NOMO-1 treated with DMSO at 0.1 percent for 48 hours (cell line): ENCODE measurements at regions not wholly inside any gene's neighbourhood (a gene's known extent, or its start where the extent isn't known, plus 50 kb on each side); places are given as distances from the start of the nearest gene placed in this dataset.
"Not testable (repeated sequence)": the region's sequence is repeated elsewhere in the genome, so short reads cannot be mapped to it uniquely, and the experiment has no call there.

Experiments used
- DNase-seq: peaks from one replicate; lab custom pipeline; 2025; ENCODE audit not compliant: unreplicated experiment; lab: John Stamatoyannopoulos, UW

DNA sequence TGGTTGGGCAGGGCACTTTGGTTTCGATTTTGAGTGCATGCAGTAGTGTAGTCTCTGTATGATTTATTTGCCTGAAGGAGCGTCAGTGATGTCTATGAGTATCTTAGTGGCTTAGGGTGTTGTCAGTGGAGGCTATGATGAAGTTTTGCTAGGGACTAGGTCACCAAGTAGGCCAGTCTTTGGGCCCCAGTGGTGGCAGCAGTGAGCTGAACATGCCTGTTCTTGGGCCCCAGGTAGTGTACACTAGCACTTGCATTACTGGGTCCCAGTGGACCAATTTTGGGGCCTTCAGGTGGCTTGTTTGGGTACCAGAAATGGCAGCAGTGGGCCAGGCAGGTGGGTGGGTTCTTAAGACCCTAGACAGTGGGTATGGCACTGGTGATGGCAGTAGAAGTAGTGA lies 598.7 kb upstream of the SPRY2 start:
- DNase-seq, result no peak

DNA sequence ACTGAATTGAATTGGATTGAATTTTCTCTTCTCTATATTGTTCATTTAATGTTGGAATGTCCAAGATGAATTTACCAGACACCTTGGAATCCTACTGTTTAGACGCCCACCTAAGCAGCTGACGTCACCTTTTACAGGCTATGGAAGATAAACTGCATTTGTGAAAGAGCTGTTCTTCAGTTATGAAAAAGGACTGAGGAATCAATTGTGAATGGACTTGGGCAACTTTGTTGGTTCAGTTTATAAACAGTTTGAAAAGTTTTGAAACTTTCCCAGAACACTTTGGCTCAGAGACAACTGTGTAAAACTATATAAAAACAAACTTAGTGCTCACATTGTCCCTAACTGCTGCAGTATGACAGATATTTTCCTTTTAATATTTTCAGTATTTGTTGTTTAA lies 590.8 kb upstream of the SPRY2 start:
- DNase-seq, result no peak

DNA sequence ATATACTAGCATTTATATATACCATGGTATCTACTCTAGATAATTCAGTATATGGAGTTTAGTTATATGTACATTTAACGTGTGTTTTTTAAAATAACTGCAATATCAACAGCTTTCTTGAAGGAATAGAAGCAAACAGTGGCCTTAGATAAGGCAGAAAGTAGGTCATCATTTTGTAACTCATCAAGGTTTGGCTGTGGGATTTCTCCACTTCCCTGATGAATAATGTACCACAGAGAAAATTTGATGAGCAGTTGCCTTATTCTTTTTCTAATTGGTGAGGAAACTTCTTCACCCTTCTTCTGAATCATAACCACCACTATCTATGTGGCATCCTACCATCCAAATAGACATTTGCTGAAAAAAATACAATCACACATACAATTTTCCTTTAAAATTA lies 590.2 kb upstream of the SPRY2 start:
- no peak for DNase-seq

DNA sequence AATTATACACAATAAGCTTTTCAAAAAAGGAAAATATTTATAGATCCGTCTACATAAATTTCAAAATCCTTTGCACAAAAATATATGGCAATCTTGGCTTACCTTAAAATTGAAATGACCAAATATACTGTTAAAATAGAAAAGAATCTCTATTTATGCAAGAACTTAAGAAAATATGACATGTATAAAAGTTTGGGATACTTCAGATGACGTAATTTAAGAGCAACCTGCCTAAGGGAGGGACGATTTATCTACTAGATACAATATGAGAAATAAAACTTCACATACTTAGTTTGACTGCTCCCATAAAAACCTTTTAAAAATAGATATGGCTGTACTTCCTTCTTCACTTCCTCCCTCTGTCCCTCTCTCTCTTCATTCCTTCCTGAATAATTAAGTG lies 587.3 kb upstream of the SPRY2 start:
- no peak for DNase-seq

- not testable (repeated sequence) for DNase-seq
Observed at GRCh38 chr13:80926024-80926423, 585.1 kb upstream of the SPRY2 start.

- DNase-seq, result no peak
Observed at GRCh38 chr13:80924596-80924995, 583.7 kb upstream of the SPRY2 start.

GRCh38 chr13:80923907-80924306 lies 583.0 kb upstream of the SPRY2 start:
- no peak for DNase-seq

- peak; percentile 81 for DNase-seq
Observed at GRCh38 chr13:80921971-80922370, 581.0 kb upstream of the SPRY2 start.

GRCh38 chr13:80921541-80921940 lies 580.6 kb upstream of the SPRY2 start:
- DNase-seq, result peak; percentile 3

DNA sequence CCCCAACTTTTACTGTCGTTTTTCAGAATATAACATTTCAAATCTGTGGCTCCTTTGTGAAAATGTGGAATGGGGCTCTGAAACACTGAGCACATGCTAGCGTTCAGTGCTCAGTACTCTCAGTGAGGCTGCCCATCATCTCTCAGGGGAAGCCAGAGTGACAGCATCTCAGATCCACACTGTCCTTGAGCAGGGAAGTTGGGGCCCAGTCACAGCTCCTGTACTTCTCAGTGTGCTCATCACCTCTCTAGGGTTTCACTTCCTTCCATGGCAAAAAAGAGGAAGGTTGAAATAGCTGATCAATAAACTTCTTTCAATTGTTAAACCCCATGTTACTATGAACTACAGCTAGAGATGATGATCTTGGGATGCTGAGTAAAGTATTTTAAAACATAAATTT lies 565.9 kb upstream of the SPRY2 start:
- peak; percentile 70 for DNase-seq

DNA sequence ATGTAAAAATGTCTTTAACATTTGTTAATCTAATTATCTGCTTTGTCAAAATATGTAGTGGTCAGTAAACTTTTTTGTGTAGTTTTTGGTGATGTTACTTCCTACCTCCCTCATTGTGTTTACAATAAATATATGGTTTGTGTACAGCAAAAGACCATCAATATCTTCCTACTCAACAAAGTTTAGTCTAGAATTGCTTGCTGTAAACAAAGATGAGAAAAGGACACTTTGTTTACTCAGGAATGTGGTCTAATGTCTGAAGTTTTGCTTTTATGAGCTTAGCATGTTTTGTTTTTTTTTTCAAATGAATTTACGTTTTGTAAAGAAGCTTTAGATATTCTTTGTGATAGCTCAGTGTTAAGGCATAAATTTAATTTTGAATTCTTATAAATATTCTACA lies 563.5 kb upstream of the SPRY2 start:
- no peak for DNase-seq

DNA sequence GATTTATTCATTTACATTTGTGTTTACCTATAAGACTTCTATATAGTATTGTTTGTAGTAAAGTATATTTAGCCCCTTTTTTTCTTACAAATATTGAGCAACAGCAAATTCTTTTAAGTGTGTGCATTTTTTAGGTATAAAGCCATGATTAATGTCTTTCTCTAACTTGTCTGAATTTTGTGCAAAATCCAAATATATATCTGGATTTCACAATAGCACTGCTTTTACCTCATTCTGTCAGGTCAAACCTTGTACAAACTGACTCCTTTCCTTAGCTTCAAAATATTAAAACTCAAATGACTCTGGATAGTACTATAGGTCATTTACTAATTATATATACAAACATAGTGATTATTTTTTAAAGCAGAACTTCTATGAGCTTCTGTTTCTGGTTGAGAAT lies 563.0 kb upstream of the SPRY2 start:
- DNase-seq, result no peak

DNA sequence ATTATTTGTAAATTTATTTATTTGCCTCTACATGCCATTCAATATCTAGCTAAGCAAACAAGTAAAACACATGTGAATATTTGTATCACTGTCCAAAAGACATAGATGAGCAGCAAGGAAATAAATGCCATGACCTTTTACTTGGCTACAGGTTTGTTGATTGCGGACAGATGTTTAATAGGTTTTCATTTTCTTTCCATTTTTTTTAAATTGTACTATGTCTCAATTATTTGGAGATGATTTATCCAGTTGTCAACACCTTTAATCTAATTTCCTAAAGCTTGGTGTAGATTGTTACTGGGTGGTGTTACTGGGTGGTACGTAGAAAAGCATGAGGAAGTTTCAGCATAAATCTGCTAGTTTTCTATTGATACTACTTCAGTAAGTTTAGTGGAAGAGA lies 560.6 kb upstream of the SPRY2 start:
- no peak for DNase-seq

- DNase-seq, result no peak
Observed at GRCh38 chr13:80901111-80901510, 560.2 kb upstream of the SPRY2 start.

DNA sequence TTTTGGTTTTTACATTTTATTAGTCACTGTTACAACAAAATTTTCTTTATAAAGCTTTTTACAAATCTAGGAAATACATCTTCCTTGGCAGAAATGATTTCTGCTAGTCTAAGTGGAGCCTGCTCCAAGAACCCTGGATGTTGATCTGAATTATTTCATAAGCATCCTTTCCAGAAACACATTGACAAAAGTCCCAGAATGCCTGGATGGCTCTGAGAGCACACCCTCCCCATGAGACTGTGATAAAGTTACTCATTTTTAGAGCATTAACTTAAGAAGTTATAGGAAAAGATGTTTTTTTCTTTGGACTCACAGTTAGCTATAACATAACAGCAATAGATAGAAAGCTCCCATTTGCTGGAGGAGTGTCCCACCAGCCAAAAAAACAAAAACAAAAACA lies 559.6 kb upstream of the SPRY2 start:
- DNase-seq, result no peak

GRCh38 chr13:80897641-80898040 lies 556.7 kb upstream of the SPRY2 start:
- peak; percentile 11 for DNase-seq

DNA sequence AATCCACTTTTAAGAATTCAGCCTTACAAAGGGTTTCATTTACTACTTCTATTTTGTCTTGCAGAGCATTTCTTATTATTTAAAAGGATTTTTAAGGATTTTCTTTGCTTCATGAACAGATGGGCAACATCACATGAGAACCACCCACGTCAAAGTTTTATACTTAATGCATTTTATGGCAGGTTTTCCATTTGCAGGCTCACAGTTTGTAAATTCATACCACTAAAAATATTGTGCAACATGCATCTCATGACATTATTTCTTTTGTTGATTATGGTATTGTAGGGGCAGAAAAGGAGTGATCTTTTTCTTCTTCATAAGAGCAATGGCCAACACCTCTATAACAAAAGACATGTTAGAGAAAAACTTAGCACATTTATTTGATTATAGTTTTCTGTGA lies 554.0 kb upstream of the SPRY2 start:
- no peak for DNase-seq

GRCh38 chr13:80889829-80890228 lies 548.9 kb upstream of the SPRY2 start:
- DNase-seq, result no peak

DNA sequence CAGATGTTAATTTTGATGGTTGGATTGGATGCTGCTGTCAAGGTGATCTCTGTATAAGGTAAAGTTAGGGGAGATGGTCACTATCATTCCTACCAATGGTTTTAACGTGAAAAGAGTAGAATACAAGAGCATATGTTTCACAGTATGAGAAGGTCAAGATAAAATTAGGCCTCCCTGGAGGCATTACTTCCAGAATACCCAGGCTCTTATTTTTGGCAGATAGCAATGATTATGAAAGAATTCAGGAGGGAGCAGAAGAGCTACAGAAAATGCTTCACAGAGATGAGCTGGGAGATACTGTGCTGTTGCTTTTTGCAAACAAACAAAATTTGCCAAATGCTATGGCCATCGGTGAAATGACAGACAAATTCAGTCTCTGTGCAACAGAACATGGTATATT lies 547.5 kb upstream of the SPRY2 start:
- DNase-seq, result no peak

GRCh38 chr13:80884056-80884785 lies 543.3 kb upstream of the SPRY2 start:
- DNase-seq, result no peak

DNA sequence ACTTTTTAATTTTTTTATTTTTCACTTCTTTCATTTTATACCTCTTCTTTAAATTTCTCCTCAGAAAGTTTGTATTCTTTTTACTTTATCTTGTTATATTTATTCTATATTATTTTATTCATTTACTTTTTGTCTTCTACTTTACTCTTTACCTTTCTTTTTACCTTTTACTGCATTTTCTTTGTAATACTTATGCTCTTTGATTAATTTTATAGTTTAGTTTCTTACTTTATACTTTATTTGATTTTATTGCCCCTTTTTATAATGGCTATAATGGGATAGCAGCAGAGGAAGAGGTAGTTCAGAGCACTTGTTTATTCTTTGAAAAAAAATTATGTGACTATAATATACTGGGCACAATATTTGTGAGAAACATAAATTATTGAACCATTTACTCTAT lies 542.6 kb upstream of the SPRY2 start:
- DNase-seq, result no peak

DNA sequence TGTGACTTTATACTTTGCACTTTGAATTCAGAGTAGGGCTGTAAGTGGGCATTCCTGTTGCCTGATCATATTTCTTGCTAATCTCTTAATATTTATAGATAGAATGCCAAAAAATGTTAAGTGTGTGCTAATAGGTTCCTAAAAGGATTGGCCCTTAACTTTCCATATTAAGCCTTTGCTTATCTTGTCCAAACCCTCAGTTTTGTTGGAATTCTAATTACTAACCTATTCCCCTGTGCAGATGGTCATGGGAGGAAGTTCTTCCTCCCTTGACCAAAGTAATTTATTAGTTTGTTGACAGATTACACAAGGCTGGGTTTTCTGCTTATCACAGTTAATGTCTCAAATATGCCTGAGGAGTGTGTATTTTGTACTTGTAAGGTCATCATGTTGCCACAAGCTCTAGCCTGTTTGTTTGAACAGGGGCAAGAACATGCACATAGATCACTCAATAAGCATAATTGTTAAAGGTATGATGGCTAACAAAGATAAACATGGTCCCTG lies 541.1 kb upstream of the SPRY2 start:
- DNase-seq, result peak; percentile 17

- DNase-seq, result no peak
Observed at GRCh38 chr13:80881495-80881894, 540.6 kb upstream of the SPRY2 start.
